Kidney (tissue), 13 donors: ENCODE measurements at regions not wholly inside any gene's neighbourhood (a gene's known extent, or its start where the extent isn't known, plus 50 kb on each side); places are given as distances from the start of the nearest gene placed in this dataset.
A peak's percentile ranks its signal among the peaks of the same experiment; 100 is the strongest.

Experiments
- DNase-seq, 5 donors: peaks; one replicate each; pipeline ENCODE4 v3.0.0-alpha.2; 2013 to 2020
- FAIRE-seq: peaks from 2 replicates; lab custom pipeline; 2012; peaks lifted over from hg19 to GRCh38; lab: Jason Lieb, UNC
- H3K27ac ChIP-seq, 2 donors: one replicate each; pipeline ENCODE4 v1.7.0; 2013; ENCODE audit warnings: low read depth in 2 of 2, low read length in 2 of 2, inconsistent platforms in 1 of 2
- H3K27me3 ChIP-seq: one replicate; pipeline ENCODE4 v1.7.1; 2013; ENCODE audit warnings: low read length, inconsistent platforms; ENCODE audit not compliant: control insufficient read depth, insufficient read depth
- H3K36me3 ChIP-seq, 3 donors: one replicate each; pipeline versions ENCODE4 v1.7.0 to v1.7.1; 2013; ENCODE audit warnings: low read length in 3 of 3, control low read depth in 1 of 3, inconsistent platforms in 1 of 3; ENCODE audit not compliant: insufficient read depth in 3 of 3, control insufficient read depth in 2 of 3
- H3K4me1 ChIP-seq, 3 donors: one replicate each; pipeline versions ENCODE4 v1.7.0 to v1.7.1; 2013; ENCODE audit warnings: low read length in 3 of 3, inconsistent platforms in 1 of 3, low read depth in 1 of 3; ENCODE audit not compliant: control insufficient read depth in 2 of 3, insufficient read depth in 2 of 3
- H3K4me3 ChIP-seq, 3 donors: one replicate each; pipeline versions ENCODE4 v1.7.0 to v1.8.1; 2013; ENCODE audit warnings: low read length in 3 of 3, control low read depth in 1 of 3, inconsistent platforms in 1 of 3
- H3K9ac ChIP-seq, 3 donors: one replicate each; pipeline versions ENCODE4 v1.7.0 to v1.7.1; 2013; ENCODE audit warnings: low read length in 3 of 3, control low read depth in 1 of 3, inconsistent platforms in 1 of 3
- H3K9me3 ChIP-seq, 3 donors: one replicate each; pipeline versions ENCODE4 v1.7.0 to v1.7.1; 2013; ENCODE audit warnings: low read length in 3 of 3, control low read depth in 1 of 3, inconsistent platforms in 1 of 3; ENCODE audit not compliant: control insufficient read depth in 2 of 3, insufficient read depth in 1 of 3
- intact Hi-C: fragments of 100-400 bp; cut with DNase I; formaldehyde crosslinking; loops from one replicate; pipeline ENCODE4 v1.11.1; 2022
- TF ChIP-seq, protein P1 (sequence below): IDR thresholded peaks from 3 replicates; pipeline ENCODE4 v1.5.1; 2012; ENCODE audit warnings: mild to moderate bottlenecking, moderate library complexity, borderline replicate concordance; ENCODE audit not compliant: insufficient read depth; ENCODE audit errors: extremely low read depth
- donor health status: control.
- donor health status: control.
- donor health status: control.
- donor health status: control.
- donor health status: control.
- donor health status: DM: yes; HTN: yes; CAD: no.
- donor health status: Normal renal cell carcinoma (clear cell type).

DNA sequence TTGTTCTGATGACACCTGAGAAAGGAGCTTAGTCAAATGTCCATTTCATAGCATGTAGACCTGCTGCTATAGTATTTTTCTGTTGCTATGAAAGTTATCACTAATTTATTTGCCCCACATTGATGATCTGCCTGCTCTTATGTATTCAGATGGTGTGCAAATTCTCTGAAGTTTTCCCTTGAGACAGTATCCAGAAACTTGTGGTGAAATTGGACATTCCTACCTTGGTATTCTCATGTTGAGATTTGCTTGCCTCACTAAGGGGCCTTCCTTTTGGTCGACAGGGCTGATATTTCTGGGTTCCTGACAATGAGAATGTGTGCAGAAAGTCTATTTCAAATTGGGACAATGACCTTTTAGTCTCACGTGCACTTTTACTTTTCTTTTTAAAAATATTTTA, 253.2 kb upstream of the FZD8 start:
- no peaks in the 10 kb centered on the region for H3K27me3 ChIP-seq
- no peaks in the 10 kb centered on the region for H3K36me3 ChIP-seq
- FAIRE-seq: no peak
- no peak for DNase-seq
- no peaks in the 10 kb centered on the region for H3K4me1 ChIP-seq
- TF ChIP-seq, protein P1, sequence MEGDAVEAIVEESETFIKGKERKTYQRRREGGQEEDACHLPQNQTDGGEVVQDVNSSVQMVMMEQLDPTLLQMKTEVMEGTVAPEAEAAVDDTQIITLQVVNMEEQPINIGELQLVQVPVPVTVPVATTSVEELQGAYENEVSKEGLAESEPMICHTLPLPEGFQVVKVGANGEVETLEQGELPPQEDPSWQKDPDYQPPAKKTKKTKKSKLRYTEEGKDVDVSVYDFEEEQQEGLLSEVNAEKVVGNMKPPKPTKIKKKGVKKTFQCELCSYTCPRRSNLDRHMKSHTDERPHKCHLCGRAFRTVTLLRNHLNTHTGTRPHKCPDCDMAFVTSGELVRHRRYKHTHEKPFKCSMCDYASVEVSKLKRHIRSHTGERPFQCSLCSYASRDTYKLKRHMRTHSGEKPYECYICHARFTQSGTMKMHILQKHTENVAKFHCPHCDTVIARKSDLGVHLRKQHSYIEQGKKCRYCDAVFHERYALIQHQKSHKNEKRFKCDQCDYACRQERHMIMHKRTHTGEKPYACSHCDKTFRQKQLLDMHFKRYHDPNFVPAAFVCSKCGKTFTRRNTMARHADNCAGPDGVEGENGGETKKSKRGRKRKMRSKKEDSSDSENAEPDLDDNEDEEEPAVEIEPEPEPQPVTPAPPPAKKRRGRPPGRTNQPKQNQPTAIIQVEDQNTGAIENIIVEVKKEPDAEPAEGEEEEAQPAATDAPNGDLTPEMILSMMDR: no peak
- intact Hi-C loops: no loop called here
- no peak overlapping the region for H3K4me3 ChIP-seq
- H3K9ac ChIP-seq: no peak overlapping the region
- H3K27ac ChIP-seq: no peak overlapping the region
- H3K9me3 ChIP-seq: no peaks in the 10 kb centered on the region

DNA sequence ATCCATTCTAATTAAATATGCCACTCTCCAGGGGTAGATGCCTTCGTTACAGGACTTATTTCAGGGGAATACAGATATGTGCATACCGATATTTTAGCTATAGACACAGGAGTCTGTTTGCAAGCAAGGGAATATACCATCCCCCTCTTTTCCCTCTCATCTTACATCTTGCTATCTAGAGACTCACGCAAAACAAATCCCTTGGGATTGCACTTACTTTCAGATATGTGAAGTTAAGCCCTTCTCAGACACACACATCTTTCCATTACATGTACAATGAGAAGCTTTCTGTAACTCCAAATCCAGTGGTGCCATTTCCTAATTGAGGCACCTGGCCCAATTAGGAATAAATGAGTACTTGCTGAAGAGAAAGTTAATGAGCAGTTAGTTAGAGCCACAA, 250.4 kb upstream of the FZD8 start:
- no peak overlapping the region for H3K27ac ChIP-seq
- no peak overlapping the region for H3K9ac ChIP-seq
- H3K36me3 ChIP-seq: no peaks in the 10 kb centered on the region
- no peak overlapping the region for H3K4me3 ChIP-seq
- DNase-seq (no peak), FAIRE-seq (no peak)
- peaks cover 5 to 11% (median 8%) of the 10 kb centered on the region in 3 donors for H3K4me1 ChIP-seq
- TF ChIP-seq, protein P1: no peak
- no peaks in the 10 kb centered on the region for H3K27me3 ChIP-seq
- no peaks in the 10 kb centered on the region for H3K9me3 ChIP-seq
- intact Hi-C loops: no loop called here

DNA sequence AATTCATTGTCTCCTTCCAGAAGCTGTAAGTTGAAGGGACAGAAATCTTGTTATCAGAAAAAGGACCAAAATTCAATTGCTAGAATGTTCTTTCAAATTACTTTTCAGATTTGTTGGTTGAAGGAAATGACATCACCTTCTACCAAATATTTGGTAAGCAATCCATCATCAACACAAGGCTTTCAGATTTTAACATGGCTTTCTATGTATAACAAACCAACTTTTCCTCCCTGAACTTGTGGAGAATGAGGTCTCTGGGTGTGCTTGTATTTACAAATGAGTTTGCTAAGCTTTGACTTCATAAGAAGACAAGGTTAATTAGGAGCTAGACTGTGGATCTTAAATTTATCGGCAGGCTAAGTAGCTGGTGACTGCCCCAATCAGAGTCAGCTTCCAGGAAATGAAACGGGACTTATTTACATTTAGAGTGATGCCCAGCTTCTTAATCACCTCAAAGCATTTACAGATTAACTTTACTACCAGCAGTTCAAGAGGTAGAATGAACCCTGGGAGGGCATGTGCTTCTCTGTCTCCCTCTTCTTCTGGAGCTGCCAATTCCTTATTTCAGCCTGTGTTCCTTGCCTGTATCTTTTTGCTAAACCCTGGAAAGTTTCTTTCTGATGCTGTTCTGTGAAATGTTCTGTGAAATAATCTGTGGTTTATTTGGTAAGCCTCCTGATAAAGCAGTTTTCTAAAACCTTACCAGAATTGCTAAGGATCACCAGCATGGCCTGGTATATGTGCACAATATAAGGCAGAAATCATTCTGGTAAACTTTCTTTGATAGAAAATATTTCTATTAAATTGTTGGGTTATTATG, 248.8 kb upstream of the FZD8 start:
- Histone ChIP-seq H3K9ac (no peak overlapping the region), H3K4me3 (no peak overlapping the region), H3K36me3 (no peaks in the 10 kb centered on the region), H3K9me3 (no peaks in the 10 kb centered on the region), H3K27me3 (no peaks in the 10 kb centered on the region), H3K27ac (peak overlapping the region; percentile 33 to 61), H3K4me1 (peaks cover 5 to 11% (median 8%) of the 10 kb centered on the region in 3 donors)
- TF ChIP-seq, protein P1: no peak
- FAIRE-seq (no peak), DNase-seq (peak in 2 of 5 donors; percentile 66 to 67)
- intact Hi-C loops: no loop called here
